ENCODE measurements at regions not wholly inside any gene's neighbourhood (a gene's known extent, or its start where the extent isn't known, plus 50 kb on each side); places are given as distances from the start of the nearest gene placed in this dataset.

GRCh38 chr10:65845916-65846315 lies 1079.9 kb upstream of the LRRTM3 start:
- no peak for TF ChIP-seq CTCF (IDR thresholded peaks at IDR 0.05)
- no peak for TF ChIP-seq POLR2A (IDR thresholded peaks at IDR 0.05)
- no peak for TF ChIP-seq POLR2AphosphoS5 (IDR thresholded peaks at IDR 0.05)
